GM18507 (cell line): ENCODE measurements at regions not wholly inside any gene's neighbourhood (a gene's known extent, or its start where the extent isn't known, plus 50 kb on each side); places are given as distances from the start of the nearest gene placed in this dataset.
A peak's percentile ranks its signal among the peaks of the same experiment; 100 is the strongest.

ENCODE experiments used
- DNase-seq: peaks from one replicate; pipeline ENCODE4 v3.0.0; 2011; ENCODE audit warnings: low read depth; ENCODE audit not compliant: insufficient read length; ENCODE audit errors: extremely low spot score
- FAIRE-seq: peaks from 2 replicates; lab custom pipeline; 2011; peaks lifted over from hg19 to GRCh38; lab: Jason Lieb, UNC

- no peak for FAIRE-seq
Observed at GRCh38 chr4:14844061-14844460, 158.2 kb upstream of the CPEB2 start.

GRCh38 chr4:14848229-14848628 is 154.1 kb upstream of the CPEB2 start:
- FAIRE-seq (no peak), DNase-seq (no peak)

More at GRCh38 chr4:14844061-14844460, 158.2 kb upstream of the CPEB2 start:
- DNase-seq: no peak

- FAIRE-seq: no peak
- no peak for DNase-seq
Observed at GRCh38 chr4:14850455-14851097, 151.7 kb upstream of the CPEB2 start.

- DNase-seq (no peak), FAIRE-seq (no peak)
Observed at GRCh38 chr4:14853176-14853943, 148.9 kb upstream of the CPEB2 start.

- FAIRE-seq (no peak), DNase-seq (no peak)
Observed at GRCh38 chr4:14855719-14856061, 146.6 kb upstream of the CPEB2 start.

GRCh38 chr4:14856062-14856933 is 146.0 kb upstream of the CPEB2 start:
- FAIRE-seq: peak; percentile 94
- no peak for DNase-seq

- DNase-seq (no peak), FAIRE-seq (no peak)
Observed at GRCh38 chr4:14856934-14857235, 145.4 kb upstream of the CPEB2 start.

- DNase-seq: no peak
- FAIRE-seq: no peak
Observed at GRCh38 chr4:14857475-14857874, 144.8 kb upstream of the CPEB2 start.

- no peak for DNase-seq
- no peak for FAIRE-seq
Observed at GRCh38 chr4:14857981-14858380, 144.3 kb upstream of the CPEB2 start.

- FAIRE-seq: no peak
- no peak for DNase-seq
Observed at GRCh38 chr4:14862891-14863290, 139.4 kb upstream of the CPEB2 start.

- no peak for DNase-seq
Observed at GRCh38 chr4:14863418-14864364, 138.6 kb upstream of the CPEB2 start.

GRCh38 chr4:14864365-14865030 is 137.8 kb upstream of the CPEB2 start:
- no peak for FAIRE-seq
- no peak for DNase-seq

More at GRCh38 chr4:14863418-14864364, 138.6 kb upstream of the CPEB2 start:
- no peak for FAIRE-seq

- FAIRE-seq (no peak), DNase-seq (no peak)
Observed at GRCh38 chr4:14865031-14865366, 137.3 kb upstream of the CPEB2 start.

- DNase-seq (no peak), FAIRE-seq (no peak)
Observed at GRCh38 chr4:14865804-14866203, 136.5 kb upstream of the CPEB2 start.

GRCh38 chr4:14867847-14868246 is 134.4 kb upstream of the CPEB2 start:
- DNase-seq (no peak), FAIRE-seq (no peak)

- FAIRE-seq: peak; percentile 9
- DNase-seq: no peak
Observed at GRCh38 chr4:14868426-14869395, 133.6 kb upstream of the CPEB2 start.

- no peak for FAIRE-seq
- no peak for DNase-seq
Observed at GRCh38 chr4:14871676-14872430, 130.4 kb upstream of the CPEB2 start.
